Astrocyte (in vitro differentiated cells and primary cell): ENCODE measurements at regions not wholly inside any gene's neighbourhood (a gene's known extent, or its start where the extent isn't known, plus 50 kb on each side); places are given as distances from the start of the nearest gene placed in this dataset.

Experiments used
- DNase-seq: peaks from one replicate; pipeline ENCODE4 v3.0.0-alpha.2; 2010; ENCODE audit warnings: low read depth
- FAIRE-seq: peaks from 2 replicates; lab custom pipeline; 2011; peaks lifted over from hg19 to GRCh38; lab: Jason Lieb, UNC
- H2AFZ ChIP-seq: 2 replicates; pipeline ENCODE4 v1.6.0; 2012; ENCODE audit warnings: low read depth, low read length, inconsistent platforms
- H3K27ac ChIP-seq: 2 replicates; pipeline ENCODE4 v1.5.1; 2011; ENCODE audit warnings: low read depth, low read length, inconsistent platforms
- H3K27me3 ChIP-seq: 2 replicates; pipeline ENCODE4 v1.6.0; 2011; ENCODE audit warnings: low read length, inconsistent platforms; ENCODE audit not compliant: insufficient read depth
- H3K36me3 ChIP-seq: 2 replicates; pipeline ENCODE4 v1.5.1; 2011; ENCODE audit warnings: low read length, inconsistent platforms; ENCODE audit not compliant: insufficient read depth
- H3K4me1 ChIP-seq: 2 replicates; pipeline ENCODE4 v1.5.1; 2011; ENCODE audit warnings: low read length, inconsistent platforms; ENCODE audit not compliant: insufficient read depth
- H3K4me2 ChIP-seq: 2 replicates; pipeline ENCODE4 v1.6.0; 2012; ENCODE audit warnings: low read length, inconsistent platforms
- H3K4me3 ChIP-seq: 2 replicates; pipeline ENCODE4 v1.5.1; 2011; ENCODE audit warnings: low read depth, mild to moderate bottlenecking, low read length, inconsistent platforms; ENCODE audit not compliant: insufficient read depth
- H3K79me2 ChIP-seq: 2 replicates; pipeline ENCODE4 v1.6.0; 2012; ENCODE audit warnings: mild to moderate bottlenecking, low read length, inconsistent platforms; ENCODE audit not compliant: insufficient read depth
- H3K9ac ChIP-seq: 2 replicates; pipeline ENCODE4 v1.6.0; 2012; ENCODE audit warnings: mild to moderate bottlenecking, low read length, inconsistent platforms
- H3K9me3 ChIP-seq: 2 replicates; pipeline ENCODE4 v1.5.1; 2012; ENCODE audit warnings: low read depth, mild to moderate bottlenecking, low read length, inconsistent platforms; ENCODE audit not compliant: insufficient read depth
- H4K20me1 ChIP-seq: 2 replicates; pipeline ENCODE4 v1.6.0; 2012; ENCODE audit warnings: low read length, inconsistent platforms; ENCODE audit not compliant: insufficient read depth
- H3K27ac Mint-ChIP-seq: one replicate; pipeline ENCODE4 v1.8.0; 2021; ENCODE audit warnings: mild to moderate bottlenecking, mixed read lengths; ENCODE audit not compliant: unreplicated experiment
- H3K27me3 Mint-ChIP-seq: one replicate; pipeline ENCODE4 v1.8.0; 2021; ENCODE audit warnings: low read depth, mixed read lengths; ENCODE audit not compliant: unreplicated experiment
- H3K36me3 Mint-ChIP-seq: one replicate; pipeline ENCODE4 v1.8.0; 2021; ENCODE audit warnings: low read depth, mixed read lengths; ENCODE audit not compliant: unreplicated experiment
- H3K4me1 Mint-ChIP-seq: one replicate; pipeline ENCODE4 v1.8.0; 2021; ENCODE audit warnings: low read depth, mixed read lengths; ENCODE audit not compliant: unreplicated experiment
- H3K4me3 Mint-ChIP-seq: one replicate; pipeline ENCODE4 v1.8.0; 2021; ENCODE audit warnings: mild to moderate bottlenecking, moderate library complexity, mixed read lengths; ENCODE audit not compliant: unreplicated experiment
- H3K9me3 Mint-ChIP-seq: one replicate; pipeline ENCODE4 v1.8.0; 2021; ENCODE audit warnings: mild to moderate bottlenecking, mixed read lengths; ENCODE audit not compliant: unreplicated experiment
- EZH2 ChIP-seq: IDR thresholded peaks from 2 replicates; pipeline ENCODE4 v1.6.1; 2012; ENCODE audit warnings: mild to moderate bottlenecking, low read length, inconsistent platforms; ENCODE audit not compliant: insufficient read depth
- TF ChIP-seq, protein P1 (sequence below): IDR thresholded peaks from 2 replicates; pipeline ENCODE4 v1.5.1; 2011; ENCODE audit warnings: low read depth, mild to moderate bottlenecking, inconsistent platforms, low read length, moderate library complexity; ENCODE audit not compliant: insufficient read depth

GRCh38 chr4:144463236-144463635 is 182.7 kb upstream of the HHIP start:
- H3K9me3 ChIP-seq, result no peaks in the 10 kb centered on the region
- Mint-ChIP-seq H3K27ac (no peak overlapping the region), H3K9me3 (no peaks in the 10 kb centered on the region), H3K36me3 (no peaks in the 10 kb centered on the region), H3K4me1 (no peaks in the 10 kb centered on the region), H3K4me3 (no peak overlapping the region), H3K27me3 (peaks cover 1% of the 10 kb centered on the region)
- no peak overlapping the region for H3K27ac ChIP-seq
- H3K9ac ChIP-seq, result no peak overlapping the region
- no peaks in the 10 kb centered on the region for H3K36me3 ChIP-seq
- no peak for TF ChIP-seq EZH2
- TF ChIP-seq, protein P1, sequence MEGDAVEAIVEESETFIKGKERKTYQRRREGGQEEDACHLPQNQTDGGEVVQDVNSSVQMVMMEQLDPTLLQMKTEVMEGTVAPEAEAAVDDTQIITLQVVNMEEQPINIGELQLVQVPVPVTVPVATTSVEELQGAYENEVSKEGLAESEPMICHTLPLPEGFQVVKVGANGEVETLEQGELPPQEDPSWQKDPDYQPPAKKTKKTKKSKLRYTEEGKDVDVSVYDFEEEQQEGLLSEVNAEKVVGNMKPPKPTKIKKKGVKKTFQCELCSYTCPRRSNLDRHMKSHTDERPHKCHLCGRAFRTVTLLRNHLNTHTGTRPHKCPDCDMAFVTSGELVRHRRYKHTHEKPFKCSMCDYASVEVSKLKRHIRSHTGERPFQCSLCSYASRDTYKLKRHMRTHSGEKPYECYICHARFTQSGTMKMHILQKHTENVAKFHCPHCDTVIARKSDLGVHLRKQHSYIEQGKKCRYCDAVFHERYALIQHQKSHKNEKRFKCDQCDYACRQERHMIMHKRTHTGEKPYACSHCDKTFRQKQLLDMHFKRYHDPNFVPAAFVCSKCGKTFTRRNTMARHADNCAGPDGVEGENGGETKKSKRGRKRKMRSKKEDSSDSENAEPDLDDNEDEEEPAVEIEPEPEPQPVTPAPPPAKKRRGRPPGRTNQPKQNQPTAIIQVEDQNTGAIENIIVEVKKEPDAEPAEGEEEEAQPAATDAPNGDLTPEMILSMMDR, result no peak
- no peak for FAIRE-seq
- H3K4me3 ChIP-seq, result no peak overlapping the region
- H3K4me1 ChIP-seq, result no peaks in the 10 kb centered on the region
- H3K79me2 ChIP-seq, result no peaks in the 10 kb centered on the region
- H3K4me2 ChIP-seq, result no peak overlapping the region
- no peak overlapping the region for H2AFZ ChIP-seq
- no peak for DNase-seq
- no peaks in the 10 kb centered on the region for H3K27me3 ChIP-seq
- no peaks in the 10 kb centered on the region for H4K20me1 ChIP-seq

DNA sequence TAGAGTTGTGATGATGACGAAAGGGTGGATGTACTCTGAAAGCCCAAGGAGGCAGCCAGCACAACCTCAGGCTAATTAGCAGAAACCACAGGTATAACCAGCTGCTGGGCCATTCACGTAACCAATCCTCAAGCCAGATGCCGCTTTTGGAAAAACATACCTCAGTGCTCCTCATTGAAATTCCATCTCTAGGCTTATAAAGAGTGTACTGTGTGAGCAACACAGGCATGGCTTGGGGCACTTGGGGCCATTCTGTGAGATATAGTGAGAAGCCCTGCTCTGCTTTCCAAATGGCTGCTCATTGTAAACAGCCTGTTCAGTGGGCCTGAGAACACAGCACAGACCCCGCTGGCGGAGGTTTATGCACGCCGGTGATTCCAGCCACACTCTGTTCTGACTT is 182.1 kb upstream of the HHIP start:
- Mint-ChIP-seq H3K27me3 (peaks cover 1% of the 10 kb centered on the region), H3K4me1 (no peaks in the 10 kb centered on the region), H3K27ac (no peak overlapping the region), H3K4me3 (no peak overlapping the region), H3K9me3 (no peaks in the 10 kb centered on the region), H3K36me3 (no peaks in the 10 kb centered on the region)
- DNase-seq (no peak), FAIRE-seq (no peak)
- Histone ChIP-seq H2AFZ (no peak overlapping the region), H3K79me2 (no peaks in the 10 kb centered on the region), H3K36me3 (no peaks in the 10 kb centered on the region), H3K4me2 (no peak overlapping the region), H3K4me1 (no peaks in the 10 kb centered on the region), H3K9ac (no peak overlapping the region), H3K9me3 (no peaks in the 10 kb centered on the region), H4K20me1 (no peaks in the 10 kb centered on the region), H3K27me3 (no peaks in the 10 kb centered on the region), H3K27ac (no peak overlapping the region), H3K4me3 (no peak overlapping the region)
- TF ChIP-seq, protein P1, result no peak
- TF ChIP-seq EZH2, result no peak

DNA sequence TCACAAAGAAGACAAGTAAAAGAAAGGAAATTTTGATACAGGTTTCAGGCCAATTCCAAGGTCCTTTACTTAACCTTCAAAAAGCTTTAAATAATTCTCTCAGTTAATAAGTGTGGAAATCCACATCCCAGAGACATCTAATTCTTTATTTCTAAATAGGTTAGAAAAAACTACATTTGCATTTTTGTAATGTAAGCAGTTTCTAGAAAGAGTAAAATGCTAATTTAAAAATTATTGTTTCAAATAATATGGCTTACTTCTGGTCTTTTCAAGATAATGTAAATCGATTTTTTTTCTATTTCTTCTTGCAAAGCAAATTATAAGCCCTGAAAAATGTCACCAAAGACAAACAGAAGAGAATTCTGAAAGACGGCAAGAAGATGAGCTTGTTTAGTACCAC is 180.4 kb upstream of the HHIP start:
- Histone ChIP-seq H3K4me1 (no peaks in the 10 kb centered on the region), H3K9ac (no peak overlapping the region), H4K20me1 (no peaks in the 10 kb centered on the region), H3K27me3 (no peaks in the 10 kb centered on the region), H3K36me3 (no peaks in the 10 kb centered on the region), H3K4me2 (no peak overlapping the region), H3K27ac (no peak overlapping the region), H3K79me2 (no peaks in the 10 kb centered on the region), H3K4me3 (no peak overlapping the region), H2AFZ (no peak overlapping the region), H3K9me3 (no peaks in the 10 kb centered on the region)
- H3K4me1 Mint-ChIP-seq, result no peaks in the 10 kb centered on the region
- H3K27me3 Mint-ChIP-seq, result no peaks in the 10 kb centered on the region
- no peak overlapping the region for H3K27ac Mint-ChIP-seq
- H3K9me3 Mint-ChIP-seq, result no peaks in the 10 kb centered on the region
- no peak for FAIRE-seq
- no peak for TF ChIP-seq EZH2
- TF ChIP-seq, protein P1, result no peak
- no peak overlapping the region for H3K4me3 Mint-ChIP-seq
- DNase-seq, result no peak
- H3K36me3 Mint-ChIP-seq, result no peaks in the 10 kb centered on the region
